GM12878 (cell line): ENCODE measurements at regions not wholly inside any gene's neighbourhood (a gene's known extent, or its start where the extent isn't known, plus 50 kb on each side); places are given as distances from the start of the nearest gene placed in this dataset.

Experiments used
- ATAC-seq: fragments of 200-7000 bp; cut with Tn5 transposase; 3 replicates; pipeline ENCODE4 v1.9.1; 2020; ENCODE audit warnings: mild to moderate bottlenecking, moderate library complexity
- BruUV-seq: library from RNA; stranded (reverse); fragments of 400-500 nt; replicated peaks from 2 replicates; lab custom pipeline; 2021; lab: Mats Ljungman, UMichigan
- CTCF ChIA-PET: fragments of 300-600 bp; sonication (Branson Sonifier 250); formaldehyde crosslinking; extraction: SDS; loops from one replicate; lab custom pipeline; 2021; ENCODE audit warnings: inconsistent platforms; lab: Yijun Ruan, JAX
- POLR2A ChIA-PET: fragments of 350-600 bp; formaldehyde crosslinking; extraction: SDS; loops from one replicate; lab custom pipeline; 2021; ENCODE audit warnings: inconsistent platforms; lab: Charles Lee
- RAD21 ChIA-PET: fragments of 300-600 bp; sonication (Branson Sonifier 250); formaldehyde crosslinking; loops from one replicate; lab custom pipeline; 2023; ENCODE audit warnings: antibody characterized with exemption; ENCODE audit not compliant: unreplicated experiment; lab: Charles Lee
- SMC1A ChIA-PET: fragments of 300-600 bp; sonication (Branson Sonifier 250); formaldehyde crosslinking; loops from one replicate; lab custom pipeline; 2023; ENCODE audit not compliant: unreplicated experiment, uncharacterized antibody; lab: Charles Lee
- DNase-seq: peaks from one replicate; pipeline ENCODE4 v3.0.0-alpha.2; 2011; ENCODE audit warnings: low read depth, low spot score
- FAIRE-seq: peaks from 3 replicates; lab custom pipeline; 2011; peaks lifted over from hg19 to GRCh38; lab: Jason Lieb, UNC
- H2AFZ ChIP-seq: 2 replicates; pipeline ENCODE4 v1.6.0; 2011; ENCODE audit warnings: low read depth, low read length, control low read depth; ENCODE audit not compliant: control insufficient read depth
- H3K27ac ChIP-seq: 2 replicates; pipeline ENCODE4 v1.5.1; 2011; ENCODE audit warnings: control low read depth; ENCODE audit not compliant: control insufficient read depth, insufficient read depth
- H3K27me3 ChIP-seq, 2 experiments: replicated peaks in 1 of 2; 2 replicates each; pipeline versions ENCODE4 v1.6.0 to v1.6.1; 2011; ENCODE audit warnings: low read length in 1 of 2; ENCODE audit not compliant: control insufficient read depth in 2 of 2, insufficient read depth in 2 of 2
- H3K36me3 ChIP-seq, 2 experiments: 2 replicates each; pipeline ENCODE4 v1.5.1; 2011; ENCODE audit warnings: low read length in 1 of 2; ENCODE audit not compliant: control insufficient read depth in 2 of 2, insufficient read depth in 2 of 2
- H3K4me1 ChIP-seq: 2 replicates; pipeline ENCODE4 v1.6.1; 2011; ENCODE audit warnings: mild to moderate bottlenecking, low read length, moderate library complexity, mixed read lengths; ENCODE audit not compliant: control insufficient read depth, insufficient read depth
- H3K4me2 ChIP-seq: 2 replicates; pipeline ENCODE4 v1.6.0; 2011; ENCODE audit warnings: control low read depth; ENCODE audit not compliant: control insufficient read depth, insufficient read depth
- H3K4me3 ChIP-seq: fragments of 200-600 bp; sonication (generic); 2 replicates; pipeline ENCODE4 v1.5.1; 2016
- H3K79me2 ChIP-seq: 2 replicates; pipeline ENCODE4 v1.6.0; 2011; ENCODE audit warnings: low read length; ENCODE audit not compliant: control insufficient read depth, insufficient read depth
- H3K9ac ChIP-seq: 2 replicates; pipeline ENCODE4 v1.8.0; 2011; ENCODE audit warnings: low read length, control low read depth, mixed read lengths; ENCODE audit not compliant: control insufficient read depth, insufficient read depth
- H3K9me3 ChIP-seq: replicated peaks from 3 replicates; pipeline ENCODE4 v1.5.1; 2011; ENCODE audit warnings: mild to moderate bottlenecking, low read length; ENCODE audit not compliant: control insufficient read depth, insufficient read depth
- H4K20me1 ChIP-seq: 2 replicates; pipeline ENCODE4 v1.6.0; 2011; ENCODE audit not compliant: control insufficient read depth, insufficient read depth
- BCL11A ChIP-seq: IDR thresholded peaks from 2 replicates; pipeline ENCODE4 v1.6.1; 2011; ENCODE audit warnings: low read depth, low read length
- NFYB ChIP-seq: IDR thresholded peaks from 2 replicates; pipeline ENCODE4 v1.6.1; 2011; ENCODE audit warnings: low read depth, mild to moderate bottlenecking, low read length, improper control_type of control experiment, moderate library complexity; ENCODE audit not compliant: insufficient read depth
- PAX8 ChIP-seq: fragments of 450-650 bp; IDR thresholded peaks from 2 replicates; pipeline ENCODE4 v1.6.1; 2017; ENCODE audit warnings: mild to moderate bottlenecking, moderate library complexity
- RAD51 ChIP-seq: fragments of 450-650 bp; IDR thresholded peaks from 2 replicates; pipeline ENCODE4 v1.6.1; 2016; ENCODE audit warnings: moderate library complexity, mild to moderate bottlenecking, inconsistent platforms
- WGBS: methylation state at CpG from one replicate; pipeline ENCODE4 v1.1.6; 2016; ENCODE audit warnings: low lambda C conversion rate; ENCODE audit not compliant: insufficient replicate concordance, insufficient coverage; ENCODE audit errors: missing lambda C conversion rate; 5-methylcytosine and 5-hydroxymethylcytosine counted together
- in situ Hi-C: fragments of 300-500 bp; cut with MboI; formaldehyde crosslinking; loops from 9 replicates; pipeline ENCODE4 v1.14.3; 2018; ENCODE audit warnings: mixed read lengths
- intact Hi-C: fragments of 100-400 bp; cut with micrococcal nuclease; formaldehyde crosslinking; loops from one replicate; pipeline ENCODE4 v1.14.2; 2022; ENCODE audit not compliant: unreplicated experiment
- TF ChIP-seq, protein P1 (sequence below): fragments of 450-650 bp; formaldehyde crosslinking; IDR thresholded peaks from 2 replicates; pipeline ENCODE4 v1.4.0; 2022; ENCODE audit warnings: mild to moderate bottlenecking, moderate library complexity

DNA sequence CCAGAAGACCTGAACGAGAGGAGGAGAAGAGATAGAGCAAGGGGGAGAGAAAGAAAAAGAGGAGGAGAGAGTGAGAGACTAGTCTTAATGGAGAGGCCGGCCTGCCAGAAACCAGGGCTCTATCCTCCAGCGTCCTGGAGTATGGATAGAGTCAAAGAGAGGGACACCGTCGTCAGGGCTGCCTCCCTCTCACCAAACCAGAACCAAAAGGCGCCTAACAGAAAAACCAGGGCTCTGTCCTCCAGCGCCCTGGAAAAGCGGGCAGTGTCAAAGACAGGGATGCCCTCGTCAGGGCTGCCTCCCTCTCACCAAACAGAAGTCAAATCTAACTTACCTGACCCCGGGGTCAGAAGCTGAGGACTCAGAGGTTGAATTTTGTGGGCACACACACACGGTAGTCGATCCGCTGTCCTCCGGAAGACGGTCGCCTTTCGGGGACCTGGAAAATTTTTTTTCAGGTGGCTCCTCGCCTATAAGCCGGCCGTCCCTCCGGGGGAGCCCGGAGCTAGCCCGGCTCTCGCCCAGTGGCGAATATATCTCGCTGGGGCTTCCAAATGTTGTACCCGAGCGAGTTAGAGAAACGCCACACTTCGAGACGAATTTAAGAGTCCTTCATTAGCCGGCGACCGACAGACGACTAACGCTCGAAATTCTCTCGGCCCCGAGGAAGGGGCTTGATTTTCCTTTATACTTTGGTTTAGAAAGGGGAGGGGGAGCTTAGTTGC, 148.2 kb downstream of the TRIM27 start:
- in situ Hi-C loops (loop anchor here (10.0 kb wide), 1 partner anchor 59 kb away; no protein-coding TSS in a partner anchor), intact Hi-C loops (no loop called here)
- no peak for FAIRE-seq
- H3K4me3 ChIP-seq = no peak overlapping the region
- H4K20me1 ChIP-seq = no peaks in the 10 kb centered on the region
- SMC1A ChIA-PET = no interaction called here
- no peaks in the 10 kb centered on the region for H3K79me2 ChIP-seq
- RAD21 ChIA-PET = no interaction called here
- H2AFZ ChIP-seq = no peak overlapping the region
- WGBS = 38% methylated on average over 34 of the region's 39 CpGs
- CTCF ChIA-PET = no interaction called here
- peaks cover 2% of the 10 kb centered on the region; the same call in 2 of the 3 replicates for H3K9me3 ChIP-seq
- H3K36me3 ChIP-seq = no peaks in the 10 kb centered on the region
- no peak for TF ChIP-seq RAD51
- TF ChIP-seq PAX8 = no peak
- TF ChIP-seq BCL11A = no peak
- TF ChIP-seq, protein P1, sequence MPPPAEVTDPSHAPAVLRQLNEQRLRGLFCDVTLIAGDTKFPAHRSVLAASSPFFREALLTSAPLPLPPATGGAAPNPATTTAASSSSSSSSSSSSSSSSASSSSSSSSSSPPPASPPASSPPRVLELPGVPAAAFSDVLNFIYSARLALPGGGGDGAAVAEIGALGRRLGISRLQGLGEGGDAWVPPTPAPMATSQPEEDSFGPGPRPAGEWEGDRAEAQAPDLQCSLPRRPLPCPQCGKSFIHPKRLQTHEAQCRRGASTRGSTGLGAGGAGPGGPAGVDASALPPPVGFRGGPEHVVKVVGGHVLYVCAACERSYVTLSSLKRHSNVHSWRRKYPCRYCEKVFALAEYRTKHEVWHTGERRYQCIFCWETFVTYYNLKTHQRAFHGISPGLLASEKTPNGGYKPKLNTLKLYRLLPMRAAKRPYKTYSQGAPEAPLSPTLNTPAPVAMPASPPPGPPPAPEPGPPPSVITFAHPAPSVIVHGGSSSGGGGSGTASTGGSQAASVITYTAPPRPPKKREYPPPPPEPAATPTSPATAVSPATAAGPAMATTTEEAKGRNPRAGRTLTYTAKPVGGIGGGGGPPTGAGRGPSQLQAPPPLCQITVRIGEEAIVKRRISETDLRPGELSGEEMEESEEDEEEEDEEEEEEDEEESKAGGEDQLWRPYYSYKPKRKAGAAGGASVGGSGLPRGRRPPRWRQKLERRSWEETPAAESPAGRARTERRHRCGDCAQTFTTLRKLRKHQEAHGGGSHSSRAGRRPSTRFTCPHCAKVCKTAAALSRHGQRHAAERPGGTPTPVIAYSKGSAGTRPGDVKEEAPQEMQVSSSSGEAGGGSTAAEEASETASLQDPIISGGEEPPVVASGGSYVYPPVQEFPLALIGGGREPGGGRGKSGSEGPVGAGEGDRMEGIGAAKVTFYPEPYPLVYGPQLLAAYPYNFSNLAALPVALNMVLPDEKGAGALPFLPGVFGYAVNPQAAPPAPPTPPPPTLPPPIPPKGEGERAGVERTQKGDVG (CRISPR knock-in tag) = no peak
- TF ChIP-seq NFYB = no peak
- H3K27me3 ChIP-seq = peaks cover 0 to 14% of the 10 kb centered on the region in 2 experiments; a peak in 3 of 4 replicates
- ATAC-seq = no peak
- DNase-seq = no peak
- H3K4me2 ChIP-seq = no peak overlapping the region
- H3K9ac ChIP-seq = no peak overlapping the region
- H3K4me1 ChIP-seq = no peaks in the 10 kb centered on the region
- BruUV-seq = no TSS peak
- POLR2A ChIA-PET = no interaction called here
- H3K27ac ChIP-seq = no peak overlapping the region
